GM12878 (cell line): ENCODE measurements at regions not wholly inside any gene's neighbourhood (a gene's known extent, or its start where the extent isn't known, plus 50 kb on each side); places are given as distances from the start of the nearest gene placed in this dataset.

ENCODE experiments used
- ATAC-seq: fragments of 200-7000 bp; cut with Tn5 transposase; 3 replicates; pipeline ENCODE4 v1.9.1; 2020; ENCODE audit warnings: mild to moderate bottlenecking, moderate library complexity
- BruUV-seq: library from RNA; stranded (reverse); fragments of 400-500 nt; replicated peaks from 2 replicates; lab custom pipeline; 2021; lab: Mats Ljungman, UMichigan
- CTCF ChIA-PET: fragments of 300-600 bp; sonication (Branson Sonifier 250); formaldehyde crosslinking; extraction: SDS; loops from one replicate; lab custom pipeline; 2021; ENCODE audit warnings: inconsistent platforms; lab: Yijun Ruan, JAX
- POLR2A ChIA-PET: fragments of 350-600 bp; formaldehyde crosslinking; extraction: SDS; loops from one replicate; lab custom pipeline; 2021; ENCODE audit warnings: inconsistent platforms; lab: Charles Lee
- RAD21 ChIA-PET: fragments of 300-600 bp; sonication (Branson Sonifier 250); formaldehyde crosslinking; loops from one replicate; lab custom pipeline; 2023; ENCODE audit warnings: antibody characterized with exemption; ENCODE audit not compliant: unreplicated experiment; lab: Charles Lee
- SMC1A ChIA-PET: fragments of 300-600 bp; sonication (Branson Sonifier 250); formaldehyde crosslinking; loops from one replicate; lab custom pipeline; 2023; ENCODE audit not compliant: unreplicated experiment, uncharacterized antibody; lab: Charles Lee
- DNase-seq: peaks from one replicate; pipeline ENCODE4 v3.0.0-alpha.2; 2011; ENCODE audit warnings: low read depth, low spot score
- FAIRE-seq: peaks from 3 replicates; lab custom pipeline; 2011; peaks lifted over from hg19 to GRCh38; lab: Jason Lieb, UNC
- H2AFZ ChIP-seq: 2 replicates; pipeline ENCODE4 v1.6.0; 2011; ENCODE audit warnings: low read depth, low read length, control low read depth; ENCODE audit not compliant: control insufficient read depth
- H3K27ac ChIP-seq: 2 replicates; pipeline ENCODE4 v1.5.1; 2011; ENCODE audit warnings: control low read depth; ENCODE audit not compliant: control insufficient read depth, insufficient read depth
- H3K27me3 ChIP-seq, 2 experiments: replicated peaks in 1 of 2; 2 replicates each; pipeline versions ENCODE4 v1.6.0 to v1.6.1; 2011; ENCODE audit warnings: low read length in 1 of 2; ENCODE audit not compliant: control insufficient read depth in 2 of 2, insufficient read depth in 2 of 2
- H3K36me3 ChIP-seq, 2 experiments: 2 replicates each; pipeline ENCODE4 v1.5.1; 2011; ENCODE audit warnings: low read length in 1 of 2; ENCODE audit not compliant: control insufficient read depth in 2 of 2, insufficient read depth in 2 of 2
- H3K4me1 ChIP-seq: 2 replicates; pipeline ENCODE4 v1.6.1; 2011; ENCODE audit warnings: mild to moderate bottlenecking, low read length, moderate library complexity, mixed read lengths; ENCODE audit not compliant: control insufficient read depth, insufficient read depth
- H3K4me2 ChIP-seq: 2 replicates; pipeline ENCODE4 v1.6.0; 2011; ENCODE audit warnings: control low read depth; ENCODE audit not compliant: control insufficient read depth, insufficient read depth
- H3K4me3 ChIP-seq: fragments of 200-600 bp; sonication (generic); 2 replicates; pipeline ENCODE4 v1.5.1; 2016
- H3K79me2 ChIP-seq: 2 replicates; pipeline ENCODE4 v1.6.0; 2011; ENCODE audit warnings: low read length; ENCODE audit not compliant: control insufficient read depth, insufficient read depth
- H3K9ac ChIP-seq: 2 replicates; pipeline ENCODE4 v1.8.0; 2011; ENCODE audit warnings: low read length, control low read depth, mixed read lengths; ENCODE audit not compliant: control insufficient read depth, insufficient read depth
- H3K9me3 ChIP-seq: replicated peaks from 3 replicates; pipeline ENCODE4 v1.5.1; 2011; ENCODE audit warnings: mild to moderate bottlenecking, low read length; ENCODE audit not compliant: control insufficient read depth, insufficient read depth
- H4K20me1 ChIP-seq: 2 replicates; pipeline ENCODE4 v1.6.0; 2011; ENCODE audit not compliant: control insufficient read depth, insufficient read depth
- BRCA1 ChIP-seq: IDR thresholded peaks from 2 replicates; pipeline ENCODE4 v1.6.1; 2011; ENCODE audit warnings: low read depth, low read length, improper control_type of control experiment
- FOXK2 ChIP-seq: fragments of 450-650 bp; IDR thresholded peaks from 2 replicates; pipeline ENCODE4 v1.6.1; 2017; ENCODE audit warnings: mild to moderate bottlenecking, moderate library complexity
- NKRF ChIP-seq: fragments of 450-650 bp; conservative IDR thresholded peaks from 2 replicates; pipeline ENCODE4 v1.6.1; 2017; ENCODE audit warnings: mild to moderate bottlenecking, moderate library complexity
- NR2C1 ChIP-seq: fragments of 450-650 bp; IDR thresholded peaks from 2 replicates; pipeline ENCODE4 v1.6.1; 2017; ENCODE audit warnings: antibody characterized with exemption, mild to moderate bottlenecking, moderate library complexity
- POLR2A ChIP-seq: IDR thresholded peaks from 2 replicates; pipeline ENCODE4 v1.6.1; 2011; ENCODE audit warnings: low read depth, mild to moderate bottlenecking, low read length
- ZSCAN29 ChIP-seq: fragments of 450-650 bp; IDR thresholded peaks from 2 replicates; pipeline ENCODE4 v1.6.1; 2017; ENCODE audit warnings: mild to moderate bottlenecking, moderate library complexity
- WGBS: methylation state at CpG from one replicate; pipeline ENCODE4 v1.1.6; 2016; ENCODE audit warnings: low lambda C conversion rate; ENCODE audit not compliant: insufficient replicate concordance, insufficient coverage; ENCODE audit errors: missing lambda C conversion rate; 5-methylcytosine and 5-hydroxymethylcytosine counted together
- in situ Hi-C: fragments of 300-500 bp; cut with MboI; formaldehyde crosslinking; loops from 9 replicates; pipeline ENCODE4 v1.14.3; 2018; ENCODE audit warnings: mixed read lengths
- intact Hi-C: fragments of 100-400 bp; cut with micrococcal nuclease; formaldehyde crosslinking; loops from one replicate; pipeline ENCODE4 v1.14.2; 2022; ENCODE audit not compliant: unreplicated experiment
- TF ChIP-seq, protein P1 (sequence below): IDR thresholded peaks from 2 replicates; pipeline ENCODE4 v1.6.1; 2012; ENCODE audit warnings: improper control_type of control experiment, low read depth, low read length; ENCODE audit not compliant: insufficient replicate concordance

GRCh38 chr18:68219872-68220271 lies 495.0 kb downstream of the TMX3 start (continued):
- TF ChIP-seq NKRF (no peak), ZSCAN29 (no peak)

DNA sequence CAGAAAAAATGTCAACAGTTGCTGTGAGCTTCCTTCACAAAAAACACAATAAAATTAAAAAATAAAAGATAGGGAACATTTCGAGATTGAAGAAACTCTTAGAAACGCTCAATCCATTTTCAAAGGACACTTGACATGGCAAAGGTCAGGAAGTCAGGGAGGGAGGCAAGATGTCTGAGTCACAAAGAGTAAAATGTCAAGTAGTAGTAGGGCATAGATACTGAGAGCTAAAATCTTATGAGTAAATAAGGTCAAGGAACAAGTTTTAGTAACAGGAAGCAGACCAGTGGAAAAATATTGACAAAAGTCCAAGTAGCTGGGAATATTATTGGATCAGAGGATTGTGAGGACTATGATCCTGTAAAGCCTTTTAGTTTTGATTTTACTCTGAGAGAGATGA lies 495.6 kb downstream of the TMX3 start:
- no peaks in the 10 kb centered on the region for H3K36me3 ChIP-seq

More for the DNA sequence above, 495.6 kb downstream of the TMX3 start:
- FAIRE-seq (no peak), ATAC-seq (no peak), DNase-seq (no peak)
- 0% methylated on average over 2 of the region's 2 CpGs for WGBS
- Histone ChIP-seq H3K4me2 (no peak overlapping the region), H3K27ac (no peak overlapping the region), H2AFZ (no peak overlapping the region), H4K20me1 (no peaks in the 10 kb centered on the region), H3K9me3 (no peaks in the 10 kb centered on the region), H3K4me1 (no peaks in the 10 kb centered on the region), H3K79me2 (no peaks in the 10 kb centered on the region), H3K9ac (no peak overlapping the region), H3K27me3 (no peaks in the 10 kb centered on the region), H3K4me3 (no peak overlapping the region)
- SMC1A ChIA-PET: interaction anchor here (0.9 kb wide), 1 partner anchor 416 kb away, joined by 3 read pairs; no protein-coding TSS in a partner anchor
- CTCF ChIA-PET: no interaction called here
- intact Hi-C loops (no loop called here), in situ Hi-C loops (no loop called here)
- POLR2A ChIA-PET: no interaction called here
- TF ChIP-seq, protein P1, sequence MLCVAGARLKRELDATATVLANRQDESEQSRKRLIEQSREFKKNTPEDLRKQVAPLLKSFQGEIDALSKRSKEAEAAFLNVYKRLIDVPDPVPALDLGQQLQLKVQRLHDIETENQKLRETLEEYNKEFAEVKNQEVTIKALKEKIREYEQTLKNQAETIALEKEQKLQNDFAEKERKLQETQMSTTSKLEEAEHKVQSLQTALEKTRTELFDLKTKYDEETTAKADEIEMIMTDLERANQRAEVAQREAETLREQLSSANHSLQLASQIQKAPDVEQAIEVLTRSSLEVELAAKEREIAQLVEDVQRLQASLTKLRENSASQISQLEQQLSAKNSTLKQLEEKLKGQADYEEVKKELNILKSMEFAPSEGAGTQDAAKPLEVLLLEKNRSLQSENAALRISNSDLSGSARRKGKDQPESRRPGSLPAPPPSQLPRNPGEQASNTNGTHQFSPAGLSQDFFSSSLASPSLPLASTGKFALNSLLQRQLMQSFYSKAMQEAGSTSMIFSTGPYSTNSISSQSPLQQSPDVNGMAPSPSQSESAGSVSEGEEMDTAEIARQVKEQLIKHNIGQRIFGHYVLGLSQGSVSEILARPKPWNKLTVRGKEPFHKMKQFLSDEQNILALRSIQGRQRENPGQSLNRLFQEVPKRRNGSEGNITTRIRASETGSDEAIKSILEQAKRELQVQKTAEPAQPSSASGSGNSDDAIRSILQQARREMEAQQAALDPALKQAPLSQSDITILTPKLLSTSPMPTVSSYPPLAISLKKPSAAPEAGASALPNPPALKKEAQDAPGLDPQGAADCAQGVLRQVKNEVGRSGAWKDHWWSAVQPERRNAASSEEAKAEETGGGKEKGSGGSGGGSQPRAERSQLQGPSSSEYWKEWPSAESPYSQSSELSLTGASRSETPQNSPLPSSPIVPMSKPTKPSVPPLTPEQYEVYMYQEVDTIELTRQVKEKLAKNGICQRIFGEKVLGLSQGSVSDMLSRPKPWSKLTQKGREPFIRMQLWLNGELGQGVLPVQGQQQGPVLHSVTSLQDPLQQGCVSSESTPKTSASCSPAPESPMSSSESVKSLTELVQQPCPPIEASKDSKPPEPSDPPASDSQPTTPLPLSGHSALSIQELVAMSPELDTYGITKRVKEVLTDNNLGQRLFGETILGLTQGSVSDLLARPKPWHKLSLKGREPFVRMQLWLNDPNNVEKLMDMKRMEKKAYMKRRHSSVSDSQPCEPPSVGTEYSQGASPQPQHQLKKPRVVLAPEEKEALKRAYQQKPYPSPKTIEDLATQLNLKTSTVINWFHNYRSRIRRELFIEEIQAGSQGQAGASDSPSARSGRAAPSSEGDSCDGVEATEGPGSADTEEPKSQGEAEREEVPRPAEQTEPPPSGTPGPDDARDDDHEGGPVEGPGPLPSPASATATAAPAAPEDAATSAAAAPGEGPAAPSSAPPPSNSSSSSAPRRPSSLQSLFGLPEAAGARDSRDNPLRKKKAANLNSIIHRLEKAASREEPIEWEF: no peak
- TF ChIP-seq BRCA1 (no peak), NR2C1 (no peak), FOXK2 (no peak), POLR2A (no peak)
- RAD21 ChIA-PET: no interaction called here
- BruUV-seq: no TSS peak
